CD8-positive, alpha-beta memory T cell (primary cell): ENCODE measurements at regions not wholly inside any gene's neighbourhood (a gene's known extent, or its start where the extent isn't known, plus 50 kb on each side); places are given as distances from the start of the nearest gene placed in this dataset.
"Not testable (repeated sequence)": the region's sequence is repeated elsewhere in the genome, so short reads cannot be mapped to it uniquely, and the experiment has no call there.

Experiments
- CTCF ChIA-PET: fragments of 350-600 bp; sonication (Branson Sonifier 250); formaldehyde crosslinking; loops from one replicate; lab custom pipeline; 2021; ENCODE audit warnings: antibody characterized with exemption; lab: Charles Lee
- POLR2A ChIA-PET: fragments of 350-600 bp; sonication (Branson Sonifier 250); formaldehyde crosslinking; loops from one replicate; lab custom pipeline; 2021; ENCODE audit warnings: antibody characterized with exemption; lab: Charles Lee
- DNase-seq, 5 donors: peaks; one replicate each; pipeline versions ENCODE4 v3.0.0 to v3.0.0-alpha.2; 2020 to 2022; ENCODE audit warnings: mixed read lengths in 1 of 5
- H3K27ac ChIP-seq: one replicate; pipeline ENCODE4 v1.7.0; 2013; ENCODE audit warnings: low read depth, mild to moderate bottlenecking, low read length, moderate library complexity
- H3K27me3 ChIP-seq: 2 replicates; pipeline ENCODE4 v1.7.0; 2013; ENCODE audit warnings: low read length, mild to moderate bottlenecking; ENCODE audit not compliant: insufficient read depth, poor library complexity, severe bottlenecking
- H3K36me3 ChIP-seq: 2 replicates; pipeline ENCODE4 v1.7.0; 2013; ENCODE audit warnings: mild to moderate bottlenecking, low read length, moderate library complexity; ENCODE audit not compliant: insufficient read depth
- H3K4me1 ChIP-seq: 2 replicates; pipeline ENCODE4 v1.7.0; 2013; ENCODE audit warnings: mild to moderate bottlenecking, low read length, moderate library complexity; ENCODE audit not compliant: insufficient read depth
- H3K4me3 ChIP-seq: 2 replicates; pipeline ENCODE4 v1.7.0; 2013; ENCODE audit warnings: mild to moderate bottlenecking, low read length
- H3K9me3 ChIP-seq: 2 replicates; pipeline ENCODE4 v1.7.0; 2013; ENCODE audit warnings: mild to moderate bottlenecking, low read length
- H3K27ac Mint-ChIP-seq, 8 donors: one replicate each; pipeline ENCODE4 v1.8.0; 2020 to 2021; ENCODE audit warnings: mixed read lengths in 8 of 8, mild to moderate bottlenecking in 6 of 8, inconsistent platforms in 3 of 8, moderate library complexity in 3 of 8
- H3K27me3 Mint-ChIP-seq, 2 donors: one replicate each; pipeline ENCODE4 v1.8.0; 2020 to 2021; ENCODE audit warnings: mixed read lengths in 2 of 2, mild to moderate bottlenecking in 1 of 2, moderate library complexity in 1 of 2
- H3K36me3 Mint-ChIP-seq, 3 donors: one replicate each; pipeline ENCODE4 v1.8.0; 2020 to 2021; ENCODE audit warnings: mixed read lengths in 3 of 3, inconsistent platforms in 1 of 3, mild to moderate bottlenecking in 1 of 3
- H3K4me1 Mint-ChIP-seq, 3 donors: one replicate each; pipeline ENCODE4 v1.8.0; 2020 to 2021; ENCODE audit warnings: mixed read lengths in 3 of 3, inconsistent platforms in 1 of 3, mild to moderate bottlenecking in 1 of 3
- H3K4me3 Mint-ChIP-seq, 7 donors: one replicate each; pipeline ENCODE4 v1.8.0; 2020 to 2021; ENCODE audit warnings: mixed read lengths in 7 of 7, mild to moderate bottlenecking in 6 of 7, moderate library complexity in 4 of 7, inconsistent platforms in 2 of 7
- H3K9me3 Mint-ChIP-seq, 5 donors: one replicate each; pipeline ENCODE4 v1.8.0; 2020 to 2022; ENCODE audit warnings: mixed read lengths in 5 of 5, mild to moderate bottlenecking in 3 of 5, moderate library complexity in 2 of 5, inconsistent platforms in 1 of 5

DNA sequence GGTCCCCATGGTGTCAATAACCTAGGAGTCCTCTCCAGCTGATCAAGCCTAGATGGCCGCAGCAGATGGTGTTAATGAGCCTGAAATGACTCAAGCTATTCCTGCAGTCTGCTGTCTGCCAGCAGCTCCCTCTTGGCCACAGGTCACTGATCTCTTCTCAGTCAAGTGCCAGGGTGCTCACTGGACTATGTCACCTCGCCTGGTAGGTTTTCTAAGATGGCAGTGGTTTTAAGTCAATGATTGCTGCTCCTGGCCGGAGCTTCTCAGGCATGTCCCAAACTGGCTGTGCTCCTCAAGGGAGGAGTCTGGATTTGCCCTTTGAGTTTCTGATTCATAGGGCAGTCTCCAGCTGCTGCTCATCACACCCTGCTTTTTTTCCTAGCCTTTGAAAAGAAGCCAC is 58.6 kb upstream of the SHISA6 start:
- H3K36me3 ChIP-seq = no peaks in the 10 kb centered on the region
- no peaks in the 10 kb centered on the region for H3K27me3 ChIP-seq
- H3K27ac ChIP-seq = no peak overlapping the region
- no peak for DNase-seq
- Mint-ChIP-seq H3K4me3 (no peak overlapping the region), H3K9me3 (peaks cover 0 to 4% (median 2%) of the 10 kb centered on the region in 5 donors), H3K27me3 (no peaks in the 10 kb centered on the region), H3K36me3 (no peaks in the 10 kb centered on the region), H3K4me1 (no peaks in the 10 kb centered on the region), H3K27ac (no peak overlapping the region)
- H3K4me3 ChIP-seq = no peak overlapping the region
- POLR2A ChIA-PET = no interaction called here
- CTCF ChIA-PET = no interaction called here
- H3K9me3 ChIP-seq = no peaks in the 10 kb centered on the region
- H3K4me1 ChIP-seq = no peaks in the 10 kb centered on the region

DNA sequence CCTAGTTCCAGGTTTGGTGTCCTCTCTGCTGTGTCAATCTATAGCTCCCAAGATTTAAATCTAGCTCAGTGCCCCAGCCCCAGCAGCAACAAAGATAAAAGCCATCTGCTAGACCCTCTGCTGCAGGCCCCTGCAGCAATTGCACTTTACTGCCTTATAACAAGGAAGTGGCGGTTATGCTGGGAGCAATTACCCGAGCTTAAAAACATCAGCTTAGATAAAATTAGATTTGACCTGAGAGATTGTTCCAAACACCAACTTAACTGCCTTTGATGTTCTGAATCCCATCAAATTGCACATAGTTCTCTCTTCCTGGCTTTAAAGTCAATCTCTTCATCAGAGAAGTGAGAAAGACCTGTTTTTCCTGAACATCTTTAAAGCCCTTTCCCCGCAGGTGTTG is 62.4 kb upstream of the SHISA6 start:
- no peak overlapping the region for H3K4me3 Mint-ChIP-seq
- no peak for DNase-seq
- Histone ChIP-seq H3K27me3 (no peaks in the 10 kb centered on the region), H3K4me3 (no peak overlapping the region), H3K27ac (no peak overlapping the region), H3K4me1 (no peaks in the 10 kb centered on the region), H3K9me3 (no peaks in the 10 kb centered on the region), H3K36me3 (no peaks in the 10 kb centered on the region)
- ChIA-PET CTCF (no interaction called here), POLR2A (no interaction called here)
- H3K9me3 Mint-ChIP-seq = peaks cover 0 to 4% (median 2%) of the 10 kb centered on the region in 5 donors
- no peak overlapping the region for H3K27ac Mint-ChIP-seq
- H3K27me3 Mint-ChIP-seq = no peaks in the 10 kb centered on the region
- no peaks in the 10 kb centered on the region for H3K36me3 Mint-ChIP-seq
- no peaks in the 10 kb centered on the region for H3K4me1 Mint-ChIP-seq

DNA sequence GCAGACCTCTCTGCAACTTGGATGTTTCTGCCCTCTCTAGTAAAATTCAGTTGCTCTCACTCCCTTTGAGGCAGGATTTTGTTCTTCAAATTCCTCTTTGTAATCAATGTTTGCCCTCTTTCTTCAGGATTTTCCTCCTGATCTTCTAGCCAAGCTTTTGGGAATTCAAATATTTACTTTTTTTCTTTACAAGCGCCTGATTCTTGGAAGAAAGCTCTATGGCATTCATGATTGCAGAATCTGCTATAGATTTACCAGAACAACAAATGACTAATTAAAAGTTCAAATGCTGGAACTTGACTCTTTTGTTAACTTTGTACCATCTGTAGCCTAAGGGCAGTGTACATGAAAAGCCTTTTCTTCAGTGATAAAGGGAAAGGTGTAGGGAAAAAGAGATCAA is 63.7 kb upstream of the SHISA6 start:
- no peak overlapping the region for H3K27ac Mint-ChIP-seq
- H3K27me3 ChIP-seq = no peaks in the 10 kb centered on the region
- H3K36me3 ChIP-seq = no peaks in the 10 kb centered on the region
- CTCF ChIA-PET = no interaction called here
- H3K9me3 ChIP-seq = no peaks in the 10 kb centered on the region
- H3K36me3 Mint-ChIP-seq = no peaks in the 10 kb centered on the region
- no peak overlapping the region for H3K4me3 ChIP-seq
- no peaks in the 10 kb centered on the region for H3K4me1 ChIP-seq
- H3K27me3 Mint-ChIP-seq = no peaks in the 10 kb centered on the region
- H3K9me3 Mint-ChIP-seq = peaks cover 0 to 4% (median 2%) of the 10 kb centered on the region in 5 donors
- H3K4me1 Mint-ChIP-seq = no peaks in the 10 kb centered on the region
- H3K27ac ChIP-seq = no peak overlapping the region
- DNase-seq = no peak
- H3K4me3 Mint-ChIP-seq = no peak overlapping the region
- POLR2A ChIA-PET = no interaction called here

DNA sequence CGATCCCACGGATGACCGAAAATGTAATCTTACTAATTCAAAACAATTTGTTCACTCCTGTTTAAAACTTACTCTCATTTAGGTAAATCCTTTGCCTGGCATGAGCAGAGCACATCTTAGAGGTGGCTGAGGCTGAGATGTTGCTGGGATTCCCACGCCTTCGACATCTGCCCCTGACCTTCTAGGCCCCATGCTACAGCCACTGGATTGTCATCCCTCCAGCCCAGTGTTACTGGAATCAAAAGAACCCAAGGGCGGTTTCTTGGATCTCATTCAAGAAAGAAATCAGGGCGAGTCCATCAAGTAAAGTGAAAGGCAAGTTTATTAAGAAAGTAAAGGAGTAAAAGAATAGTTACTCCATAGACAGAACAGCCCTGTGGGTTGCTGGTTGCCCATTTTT is 64.5 kb upstream of the SHISA6 start:
- H3K9me3 Mint-ChIP-seq = peaks cover 0 to 3% (median 2%) of the 10 kb centered on the region in 5 donors
- no peak overlapping the region for H3K4me3 ChIP-seq
- no peak overlapping the region for H3K27ac Mint-ChIP-seq
- ChIA-PET POLR2A (no interaction called here), CTCF (no interaction called here)
- no peak for DNase-seq
- no peak overlapping the region for H3K27ac ChIP-seq
- H3K36me3 ChIP-seq = no peaks in the 10 kb centered on the region
- H3K9me3 ChIP-seq = no peaks in the 10 kb centered on the region
- H3K36me3 Mint-ChIP-seq = no peaks in the 10 kb centered on the region
- no peak overlapping the region for H3K4me3 Mint-ChIP-seq
- H3K27me3 ChIP-seq = no peaks in the 10 kb centered on the region
- no peaks in the 10 kb centered on the region for H3K27me3 Mint-ChIP-seq
- H3K4me1 Mint-ChIP-seq = no peaks in the 10 kb centered on the region
- H3K4me1 ChIP-seq = no peaks in the 10 kb centered on the region

DNA sequence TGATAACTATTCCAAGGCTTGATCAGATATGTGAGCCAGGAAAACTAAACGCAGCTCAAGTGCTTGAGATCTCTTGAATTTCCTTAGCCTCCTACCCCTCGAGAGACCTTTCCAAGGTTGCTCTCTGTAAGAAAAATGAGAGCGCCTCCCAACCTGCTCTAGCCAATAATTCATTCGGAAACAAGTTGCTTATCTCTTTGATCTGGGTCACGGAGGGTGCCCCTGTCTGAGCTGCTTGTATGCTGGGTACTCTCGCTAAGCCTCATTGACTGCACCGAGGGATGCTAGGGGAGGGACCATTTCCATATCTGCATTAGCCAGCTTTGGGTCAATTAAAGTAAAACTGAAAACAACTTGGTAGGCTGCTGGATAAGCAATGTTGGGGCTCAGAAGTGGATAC is 70.1 kb upstream of the SHISA6 start:
- no peak overlapping the region for H3K4me3 ChIP-seq
- H3K4me3 Mint-ChIP-seq = no peak overlapping the region
- H3K36me3 ChIP-seq = no peaks in the 10 kb centered on the region
- CTCF ChIA-PET = no interaction called here
- H3K4me1 Mint-ChIP-seq = no peaks in the 10 kb centered on the region
- no peaks in the 10 kb centered on the region for H3K36me3 Mint-ChIP-seq
- no peak overlapping the region for H3K27ac Mint-ChIP-seq
- no peaks in the 10 kb centered on the region for H3K9me3 ChIP-seq
- no peaks in the 10 kb centered on the region for H3K27me3 Mint-ChIP-seq
- no peak for DNase-seq
- POLR2A ChIA-PET = no interaction called here
- peaks cover 2 to 10% (median 5%) of the 10 kb centered on the region in 5 donors for H3K9me3 Mint-ChIP-seq
- no peak overlapping the region for H3K27ac ChIP-seq
- no peaks in the 10 kb centered on the region for H3K4me1 ChIP-seq
- H3K27me3 ChIP-seq = no peaks in the 10 kb centered on the region

DNA sequence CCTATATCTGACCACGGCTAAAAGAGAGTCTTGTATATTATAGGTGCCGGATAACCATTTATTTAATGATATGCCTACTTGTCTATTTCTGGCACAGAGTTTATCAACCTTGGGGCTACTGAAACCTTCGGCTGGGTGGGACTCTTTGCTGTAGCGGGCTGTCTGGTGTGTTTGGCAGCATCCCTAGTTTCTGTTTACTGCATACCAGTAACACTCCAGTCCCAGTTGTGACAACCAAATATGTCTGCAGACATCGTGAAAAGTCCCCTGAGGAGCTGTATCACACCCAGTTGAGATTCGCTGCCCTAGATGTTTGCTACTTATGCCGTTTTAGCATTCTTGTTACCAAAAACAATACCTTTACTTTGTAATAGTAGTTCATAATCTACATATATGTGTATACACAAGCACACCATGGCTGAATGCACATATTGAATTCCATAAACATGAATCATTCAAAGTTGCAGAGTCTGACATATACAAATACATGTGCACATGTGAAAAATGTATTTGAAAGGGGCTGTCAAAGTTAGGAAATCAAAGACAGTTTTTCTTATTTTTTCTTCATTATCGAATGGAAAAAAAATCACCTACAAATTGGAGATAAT is 89.1 kb upstream of the SHISA6 start:
- Mint-ChIP-seq H3K4me3 (no peak overlapping the region), H3K27ac (no peak overlapping the region), H3K36me3 (no peaks in the 10 kb centered on the region), H3K9me3 (peaks cover 0 to 6% (median under 1%) of the 10 kb centered on the region in 5 donors), H3K4me1 (no peaks in the 10 kb centered on the region), H3K27me3 (no peaks in the 10 kb centered on the region)
- H3K9me3 ChIP-seq = no peaks in the 10 kb centered on the region
- H3K27me3 ChIP-seq = no peaks in the 10 kb centered on the region
- POLR2A ChIA-PET = no interaction called here
- H3K27ac ChIP-seq = no peak overlapping the region
- no peak for DNase-seq
- CTCF ChIA-PET = no interaction called here
- H3K4me1 ChIP-seq = no peaks in the 10 kb centered on the region
- H3K4me3 ChIP-seq = no peak overlapping the region
- H3K36me3 ChIP-seq = no peaks in the 10 kb centered on the region

DNA sequence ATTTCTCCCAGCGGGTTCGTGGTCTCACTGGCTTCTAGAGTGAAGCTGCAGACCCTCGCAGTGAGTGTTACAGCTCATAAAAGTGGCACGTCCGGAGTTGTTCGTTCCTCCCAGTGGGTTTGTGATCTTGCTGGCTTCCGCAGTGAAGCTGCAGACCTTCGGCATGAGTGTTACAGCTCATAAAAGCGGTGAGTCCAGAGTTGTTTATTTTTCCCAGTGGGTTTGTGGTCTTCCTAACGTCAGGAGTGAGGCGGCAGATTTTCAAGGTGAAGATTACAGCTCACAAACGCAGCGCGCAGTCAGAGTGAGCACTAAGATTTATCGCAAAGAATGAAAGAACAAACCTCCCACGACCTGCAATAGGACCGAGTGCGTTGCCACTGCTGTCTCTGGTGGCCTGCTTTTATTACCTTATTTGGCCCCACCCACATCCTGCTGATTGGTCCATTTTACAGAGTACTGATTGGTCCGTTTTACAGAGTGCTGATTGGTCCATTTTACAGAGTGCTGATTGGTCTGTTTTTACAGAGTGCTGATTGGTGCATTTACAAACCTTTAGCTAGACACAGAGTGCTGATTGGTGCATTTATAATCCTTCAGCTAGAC is 90.0 kb upstream of the SHISA6 start:
- POLR2A ChIA-PET = interaction anchor here (0.6 kb wide), 1 partner anchor 25 kb away, joined by 3 read pairs; no protein-coding TSS in a partner anchor
- DNase-seq, H3K9me3 Mint-ChIP-seq, H3K36me3 Mint-ChIP-seq, H3K4me3 ChIP-seq, H3K4me3 Mint-ChIP-seq, H3K4me1 Mint-ChIP-seq, H3K27me3 Mint-ChIP-seq, H3K9me3 ChIP-seq, H3K27ac ChIP-seq, H3K4me1 ChIP-seq, H3K27ac Mint-ChIP-seq, H3K36me3 ChIP-seq, CTCF ChIA-PET, H3K27me3 ChIP-seq: not testable (repeated sequence)

DNA sequence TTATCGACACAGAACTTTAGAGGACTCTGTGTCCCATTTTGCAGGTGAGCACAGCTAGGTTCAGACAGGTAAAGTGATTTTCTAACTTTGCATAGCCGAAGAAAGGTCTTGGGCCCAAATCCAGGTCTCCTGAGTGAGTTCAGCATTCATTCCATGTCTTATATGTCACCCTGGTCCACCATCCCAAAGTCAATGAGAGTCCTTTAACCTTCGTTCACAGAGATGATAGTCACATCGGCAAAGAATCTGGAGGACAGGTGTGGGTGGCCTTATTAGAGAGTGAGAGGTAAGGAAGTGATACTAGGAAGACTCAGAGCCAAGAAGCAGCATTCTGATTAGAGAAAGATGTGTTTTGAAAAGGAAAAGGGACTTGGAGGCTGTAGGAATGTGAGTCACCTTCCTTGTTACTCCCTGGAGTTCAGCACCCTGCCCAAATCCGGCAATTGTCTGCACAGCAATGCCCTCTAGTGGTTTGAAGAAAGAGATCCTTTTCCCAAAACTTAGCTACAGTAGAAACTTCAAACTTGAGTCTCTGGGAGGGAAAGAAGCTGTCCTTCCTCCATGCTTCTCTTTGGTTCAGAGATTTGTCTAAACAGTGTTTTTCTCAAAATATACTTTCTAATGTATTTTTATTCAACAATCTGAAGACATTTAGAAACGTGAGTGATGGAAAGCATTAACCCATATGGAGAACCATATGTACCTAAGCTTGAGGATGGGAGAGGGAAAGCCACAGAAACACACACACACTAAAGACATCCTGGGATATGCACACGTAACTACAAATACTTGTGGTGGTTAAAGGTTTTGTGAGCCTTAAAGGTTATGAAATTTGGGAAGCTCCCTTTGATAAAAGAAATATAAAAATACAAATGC is 96.4 kb upstream of the SHISA6 start:
- ChIA-PET POLR2A (no interaction called here), CTCF (no interaction called here)
- Histone ChIP-seq H3K36me3 (no peaks in the 10 kb centered on the region), H3K9me3 (no peaks in the 10 kb centered on the region), H3K4me3 (no peak overlapping the region), H3K4me1 (no peaks in the 10 kb centered on the region), H3K27me3 (no peaks in the 10 kb centered on the region), H3K27ac (no peak overlapping the region)
- Mint-ChIP-seq H3K27ac (no peak overlapping the region), H3K36me3 (no peaks in the 10 kb centered on the region), H3K4me3 (no peak overlapping the region), H3K27me3 (no peaks in the 10 kb centered on the region), H3K4me1 (no peaks in the 10 kb centered on the region), H3K9me3 (peaks cover 0 to 10% (median 8%) of the 10 kb centered on the region in 5 donors)
- DNase-seq = no peak
